ENCODE measurements at regions not wholly inside any gene's neighbourhood (a gene's known extent, or its start where the extent isn't known, plus 50 kb on each side); places are given as distances from the start of the nearest gene placed in this dataset.

GRCh38 chr21:16377120-16377658, 647.4 kb downstream of the USP25 start:
- no peak overlapping the region for H3K27ac Mint-ChIP-seq (ENCODE audit: unreplicated experiment)
- BruUV-seq (replicated peaks) = no TSS peak
- H3K4me1 Mint-ChIP-seq (ENCODE audit: low read depth, unreplicated experiment) = no peaks in the 10 kb centered on the region
- no peak for DNase-seq
- intact Hi-C loops (cut with micrococcal nuclease; ENCODE audit: unreplicated experiment) = no loop called here
- no peaks in the 10 kb centered on the region for H3K27me3 Mint-ChIP-seq (ENCODE audit: unreplicated experiment)
- no peaks in the 10 kb centered on the region for H3K9me3 Mint-ChIP-seq (ENCODE audit: low read depth, unreplicated experiment)
- no peak for TF ChIP-seq CTCF (IDR thresholded peaks at IDR 0.05; ENCODE audit: unreplicated experiment)
- CTCF ChIA-PET = no interaction called here
- no peaks in the 10 kb centered on the region for H3K36me3 Mint-ChIP-seq (ENCODE audit: insufficient read depth, unreplicated experiment)
- H3K4me3 Mint-ChIP-seq (ENCODE audit: low read depth, unreplicated experiment) = no peak overlapping the region

DNA sequence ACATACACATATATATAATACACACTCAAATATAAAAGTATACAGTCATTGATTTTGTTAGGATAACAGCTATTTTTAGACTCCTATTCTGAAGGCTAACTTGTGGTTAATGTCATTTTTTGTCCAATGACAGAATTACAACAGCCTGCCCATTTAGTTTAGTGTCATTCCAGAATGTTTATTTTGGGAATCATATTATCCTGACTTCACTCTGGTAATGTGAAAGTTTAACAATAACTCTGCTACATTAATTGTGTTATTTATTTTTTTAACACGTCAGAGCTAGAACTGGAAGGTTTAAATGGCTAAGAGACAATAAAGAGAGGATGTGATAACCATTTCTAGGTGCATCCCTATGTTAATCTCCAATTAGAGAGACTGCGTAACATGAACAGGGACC, 648.1 kb downstream of the USP25 start:
- no peak overlapping the region for H3K27ac Mint-ChIP-seq (ENCODE audit: unreplicated experiment)
- no peaks in the 10 kb centered on the region for H3K27me3 Mint-ChIP-seq (ENCODE audit: unreplicated experiment)

GRCh38 chr21:16378525-16378924, 648.7 kb downstream of the USP25 start:
- Mint-ChIP-seq H3K27me3 (ENCODE audit: unreplicated experiment) (no peaks in the 10 kb centered on the region), H3K27ac (ENCODE audit: unreplicated experiment) (no peak overlapping the region), H3K4me3 (ENCODE audit: low read depth, unreplicated experiment) (no peak overlapping the region), H3K4me1 (ENCODE audit: low read depth, unreplicated experiment) (no peaks in the 10 kb centered on the region), H3K9me3 (ENCODE audit: low read depth, unreplicated experiment) (no peaks in the 10 kb centered on the region), H3K36me3 (ENCODE audit: insufficient read depth, unreplicated experiment) (no peaks in the 10 kb centered on the region)
- BruUV-seq (replicated peaks) = no TSS peak
- no peak for DNase-seq
- CTCF ChIA-PET = interaction anchor here (0.6 kb wide), 1 partner anchor 29 kb away, joined by 4 read pairs; no protein-coding TSS in a partner anchor
- intact Hi-C loops (cut with micrococcal nuclease; ENCODE audit: unreplicated experiment) = no loop called here
- TF ChIP-seq CTCF (IDR thresholded peaks at IDR 0.05; ENCODE audit: unreplicated experiment) = no peak

More for the DNA sequence above, 648.1 kb downstream of the USP25 start:
- Mint-ChIP-seq H3K4me1 (ENCODE audit: low read depth, unreplicated experiment) (no peaks in the 10 kb centered on the region), H3K9me3 (ENCODE audit: low read depth, unreplicated experiment) (no peaks in the 10 kb centered on the region), H3K4me3 (ENCODE audit: low read depth, unreplicated experiment) (no peak overlapping the region), H3K36me3 (ENCODE audit: insufficient read depth, unreplicated experiment) (no peaks in the 10 kb centered on the region)
- CTCF ChIA-PET = no interaction called here
- no peak for TF ChIP-seq CTCF (IDR thresholded peaks at IDR 0.05; ENCODE audit: unreplicated experiment)
- no peak for DNase-seq
- no TSS peak for BruUV-seq (replicated peaks)
- intact Hi-C loops (cut with micrococcal nuclease; ENCODE audit: unreplicated experiment) = no loop called here

DNA sequence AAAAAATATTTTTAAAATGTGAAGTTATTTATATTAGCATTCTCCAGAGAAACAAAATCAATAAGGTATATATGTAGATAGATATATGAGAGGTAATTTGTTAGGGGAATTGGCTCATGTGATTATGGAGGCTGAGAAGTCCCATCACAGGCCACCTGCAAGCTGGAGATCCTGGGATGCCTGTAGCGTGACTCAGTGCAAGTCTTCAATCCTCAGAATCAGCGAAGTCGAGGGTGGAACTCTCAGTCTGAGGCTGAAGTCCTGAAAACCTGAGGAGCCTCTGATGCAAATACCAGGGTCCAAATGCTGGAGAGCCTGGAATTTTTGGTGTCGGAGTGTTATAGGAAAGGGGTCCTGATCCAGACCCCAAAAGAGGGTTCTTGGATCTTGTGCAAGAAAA, 658.5 kb downstream of the USP25 start:
- no peak for TF ChIP-seq CTCF (IDR thresholded peaks at IDR 0.05; ENCODE audit: unreplicated experiment)
- Mint-ChIP-seq H3K27ac (ENCODE audit: unreplicated experiment) (no peak overlapping the region), H3K9me3 (ENCODE audit: low read depth, unreplicated experiment) (peaks cover 3% of the 10 kb centered on the region), H3K27me3 (ENCODE audit: unreplicated experiment) (no peaks in the 10 kb centered on the region), H3K4me3 (ENCODE audit: low read depth, unreplicated experiment) (no peak overlapping the region), H3K4me1 (ENCODE audit: low read depth, unreplicated experiment) (peaks cover 18% of the 10 kb centered on the region), H3K36me3 (ENCODE audit: insufficient read depth, unreplicated experiment) (no peaks in the 10 kb centered on the region)
- BruUV-seq (replicated peaks) = no TSS peak
- DNase-seq = no peak
- CTCF ChIA-PET = no interaction called here
- intact Hi-C loops (cut with micrococcal nuclease; ENCODE audit: unreplicated experiment) = no loop called here
